COR-L47 (cell line): ENCODE measurements at regions not wholly inside any gene's neighbourhood (a gene's known extent, or its start where the extent isn't known, plus 50 kb on each side); places are given as distances from the start of the nearest gene placed in this dataset.

Source experiments
- DNase-seq: peaks from one replicate; lab custom pipeline; 2025; lab: John Stamatoyannopoulos, UW

GRCh38 chr4:25528391-25528790 lies 127.3 kb upstream of the SLC34A2 start:
- no peak for DNase-seq

- DNase-seq = no peak
Measured at GRCh38 chr4:25531272-25531671, 124.4 kb upstream of the SLC34A2 start.

- no peak for DNase-seq
Measured at GRCh38 chr4:25532591-25532990, 123.1 kb upstream of the SLC34A2 start.

GRCh38 chr4:25533256-25533655 lies 122.4 kb upstream of the SLC34A2 start:
- DNase-seq = no peak

- peak; percentile 4 for DNase-seq
Measured at GRCh38 chr4:25535278-25535677, 120.4 kb upstream of the SLC34A2 start.

GRCh38 chr4:25535701-25536473 lies 119.8 kb upstream of the SLC34A2 start:
- DNase-seq = no peak

GRCh38 chr4:25536564-25537320 lies 118.9 kb upstream of the SLC34A2 start:
- DNase-seq = no peak

GRCh38 chr4:25538430-25538829 lies 117.2 kb upstream of the SLC34A2 start:
- no peak for DNase-seq

- DNase-seq = no peak
Measured at GRCh38 chr4:25539241-25539640, 116.4 kb upstream of the SLC34A2 start.

- DNase-seq = no peak
Measured at GRCh38 chr4:25540734-25541133, 114.9 kb upstream of the SLC34A2 start.

GRCh38 chr4:25547343-25547742 lies 108.3 kb upstream of the SLC34A2 start:
- DNase-seq = no peak

GRCh38 chr4:25549413-25549812 lies 106.2 kb upstream of the SLC34A2 start:
- DNase-seq = no peak

GRCh38 chr4:25550376-25551030 lies 105.1 kb upstream of the SLC34A2 start:
- DNase-seq = no peak

GRCh38 chr4:25551605-25552004 lies 104.0 kb upstream of the SLC34A2 start:
- no peak for DNase-seq

GRCh38 chr4:25552580-25553271 lies 102.9 kb upstream of the SLC34A2 start:
- no peak for DNase-seq

GRCh38 chr4:25559508-25559907 lies 96.1 kb upstream of the SLC34A2 start:
- DNase-seq = no peak

GRCh38 chr4:25560605-25561004 lies 95.0 kb upstream of the SLC34A2 start:
- DNase-seq = no peak

- DNase-seq = peak; percentile 15
Measured at GRCh38 chr4:25563071-25563564, 92.5 kb upstream of the SLC34A2 start.

GRCh38 chr4:25564836-25565235 lies 90.8 kb upstream of the SLC34A2 start:
- no peak for DNase-seq

GRCh38 chr4:25567253-25567652 lies 88.4 kb upstream of the SLC34A2 start:
- DNase-seq = no peak

GRCh38 chr4:25569716-25570115 lies 85.9 kb upstream of the SLC34A2 start:
- DNase-seq = no peak

GRCh38 chr4:25575611-25576010 lies 80.0 kb upstream of the SLC34A2 start:
- DNase-seq = no peak
